ENCODE measurements at regions not wholly inside any gene's neighbourhood (a gene's known extent, or its start where the extent isn't known, plus 50 kb on each side); places are given as distances from the start of the nearest gene placed in this dataset.

GRCh38 chr9:82302968-82303655, 314.5 kb downstream of the SPATA31D1 start:
- TF ChIP-seq, protein P1, sequence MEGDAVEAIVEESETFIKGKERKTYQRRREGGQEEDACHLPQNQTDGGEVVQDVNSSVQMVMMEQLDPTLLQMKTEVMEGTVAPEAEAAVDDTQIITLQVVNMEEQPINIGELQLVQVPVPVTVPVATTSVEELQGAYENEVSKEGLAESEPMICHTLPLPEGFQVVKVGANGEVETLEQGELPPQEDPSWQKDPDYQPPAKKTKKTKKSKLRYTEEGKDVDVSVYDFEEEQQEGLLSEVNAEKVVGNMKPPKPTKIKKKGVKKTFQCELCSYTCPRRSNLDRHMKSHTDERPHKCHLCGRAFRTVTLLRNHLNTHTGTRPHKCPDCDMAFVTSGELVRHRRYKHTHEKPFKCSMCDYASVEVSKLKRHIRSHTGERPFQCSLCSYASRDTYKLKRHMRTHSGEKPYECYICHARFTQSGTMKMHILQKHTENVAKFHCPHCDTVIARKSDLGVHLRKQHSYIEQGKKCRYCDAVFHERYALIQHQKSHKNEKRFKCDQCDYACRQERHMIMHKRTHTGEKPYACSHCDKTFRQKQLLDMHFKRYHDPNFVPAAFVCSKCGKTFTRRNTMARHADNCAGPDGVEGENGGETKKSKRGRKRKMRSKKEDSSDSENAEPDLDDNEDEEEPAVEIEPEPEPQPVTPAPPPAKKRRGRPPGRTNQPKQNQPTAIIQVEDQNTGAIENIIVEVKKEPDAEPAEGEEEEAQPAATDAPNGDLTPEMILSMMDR (IDR thresholded peaks at IDR 0.05; ENCODE audit: control insufficient read depth, extremely low read depth, insufficient read depth) = no peak
- no peak overlapping the region for H3K4me3 ChIP-seq (ENCODE audit: low read depth, low read length)
- no peak for DNase-seq (ENCODE audit: low read depth)

DNA sequence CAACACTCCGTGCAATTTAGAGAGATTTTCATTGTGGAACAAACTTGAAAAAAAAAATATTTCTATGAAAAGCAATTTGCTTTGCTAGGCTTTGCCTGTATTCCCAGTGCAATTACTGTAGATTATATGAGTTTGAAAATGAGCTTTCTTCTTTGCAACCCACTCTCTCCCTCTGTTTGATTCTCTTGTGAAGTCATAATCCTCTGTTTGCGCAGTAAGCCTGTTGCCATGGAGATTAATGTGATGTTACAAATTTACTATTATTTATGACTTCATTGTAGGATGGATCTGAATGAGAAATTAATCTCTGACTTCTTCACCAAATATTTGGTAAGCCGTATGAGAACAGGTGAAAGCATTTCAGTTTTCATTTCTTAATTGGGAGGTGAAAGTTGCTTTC, 320.3 kb downstream of the SPATA31D1 start:
- DNase-seq (ENCODE audit: low read depth) = no peak
- TF ChIP-seq, protein P1 (IDR thresholded peaks at IDR 0.05; ENCODE audit: control insufficient read depth, extremely low read depth, insufficient read depth) = no peak
- no peak overlapping the region for H3K4me3 ChIP-seq (ENCODE audit: low read depth, low read length)

GRCh38 chr9:82313697-82314096, 325.1 kb downstream of the SPATA31D1 start:
- no peak overlapping the region for H3K4me3 ChIP-seq (ENCODE audit: low read depth, low read length)
- DNase-seq (ENCODE audit: low read depth) = no peak
- TF ChIP-seq, protein P1 (IDR thresholded peaks at IDR 0.05; ENCODE audit: control insufficient read depth, extremely low read depth, insufficient read depth) = no peak

DNA sequence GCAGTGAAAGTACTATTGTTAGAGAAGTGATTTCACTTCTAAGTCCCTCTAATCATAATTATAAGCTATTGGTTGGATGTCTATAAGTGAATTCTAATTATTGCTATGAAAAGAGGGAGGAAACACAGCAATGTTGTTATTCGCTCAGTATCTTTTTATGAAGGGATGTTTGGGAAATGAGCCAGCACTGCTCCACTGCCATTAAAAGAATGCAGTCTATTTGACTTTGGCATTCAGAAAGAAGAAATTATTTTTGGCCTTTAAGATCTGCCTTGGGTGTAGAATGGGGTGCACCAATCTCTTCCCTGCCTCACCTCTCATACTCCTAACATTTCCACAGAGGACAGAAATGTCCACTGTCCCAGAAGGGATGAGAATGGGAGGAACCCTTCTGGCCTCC, 332.0 kb downstream of the SPATA31D1 start:
- DNase-seq (ENCODE audit: low read depth) = no peak
- H3K4me3 ChIP-seq (ENCODE audit: low read depth, low read length) = no peak overlapping the region
- TF ChIP-seq, protein P1 (IDR thresholded peaks at IDR 0.05; ENCODE audit: control insufficient read depth, extremely low read depth, insufficient read depth) = no peak

GRCh38 chr9:82325907-82326306, 337.3 kb downstream of the SPATA31D1 start:
- no peak overlapping the region for H3K4me3 ChIP-seq (ENCODE audit: low read depth, low read length)
- TF ChIP-seq, protein P1 (IDR thresholded peaks at IDR 0.05; ENCODE audit: control insufficient read depth, extremely low read depth, insufficient read depth) = no peak
- DNase-seq (ENCODE audit: low read depth) = no peak

DNA sequence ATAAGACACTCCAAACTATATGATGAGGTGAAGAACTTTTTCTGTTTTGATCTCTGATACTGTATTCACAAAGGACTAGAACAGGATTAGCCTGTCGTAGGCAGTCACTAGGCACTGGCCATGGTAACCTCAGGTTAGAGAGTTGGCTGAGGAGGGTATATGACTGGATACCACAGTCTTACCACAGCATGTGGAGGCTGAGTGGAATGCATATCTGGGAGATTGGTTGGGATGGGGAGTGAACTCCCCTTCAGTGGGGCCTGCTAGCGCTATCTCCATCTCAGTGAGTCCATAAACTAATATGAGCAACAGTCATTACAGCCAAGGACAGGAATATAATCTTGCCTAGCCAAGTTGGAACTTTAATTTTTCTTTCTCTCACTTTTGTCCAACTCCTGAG, 339.1 kb downstream of the SPATA31D1 start:
- no peak overlapping the region for H3K4me3 ChIP-seq (ENCODE audit: low read depth, low read length)
- TF ChIP-seq, protein P1 (IDR thresholded peaks at IDR 0.05; ENCODE audit: control insufficient read depth, extremely low read depth, insufficient read depth) = no peak
- DNase-seq (ENCODE audit: low read depth) = no peak

DNA sequence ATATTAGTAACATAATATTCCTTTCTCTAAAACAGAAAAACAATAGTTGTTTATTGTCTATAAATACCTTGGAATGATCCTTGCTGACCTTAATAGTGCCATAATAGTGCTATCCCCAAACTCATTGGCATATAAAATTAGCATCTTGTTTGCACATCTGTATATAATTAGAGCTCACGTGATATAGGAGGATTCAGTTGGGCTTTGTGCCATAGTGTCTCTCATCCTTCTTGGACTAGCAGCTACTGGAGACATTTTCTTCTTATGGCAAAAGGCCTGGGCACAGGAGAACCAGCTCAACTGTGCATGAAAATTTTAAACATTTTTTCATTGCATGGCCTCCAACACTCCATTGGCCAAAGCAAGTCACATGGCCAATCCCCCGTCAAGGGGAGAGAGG, 342.5 kb downstream of the SPATA31D1 start:
- TF ChIP-seq, protein P1 (IDR thresholded peaks at IDR 0.05; ENCODE audit: control insufficient read depth, extremely low read depth, insufficient read depth) = no peak
- H3K4me3 ChIP-seq (ENCODE audit: low read depth, low read length) = no peak overlapping the region
- no peak for DNase-seq (ENCODE audit: low read depth)
